Parathyroid adenoma (tissue), 2 donors: ENCODE measurements at regions not wholly inside any gene's neighbourhood (a gene's known extent, or its start where the extent isn't known, plus 50 kb on each side); places are given as distances from the start of the nearest gene placed in this dataset.

ENCODE experiments used
- H2AFZ ChIP-seq: fragments of 300-600 bp; sonication (generic); one replicate; pipeline ENCODE4 v1.7.0; 2017; ENCODE audit warnings: antibody characterized with exemption, mild to moderate bottlenecking
- H3K27ac ChIP-seq: fragments of 300-600 bp; sonication (generic); one replicate; pipeline ENCODE4 v1.7.0; 2017
- H3K27me3 ChIP-seq: fragments of 300-600 bp; sonication (generic); one replicate; pipeline ENCODE4 v1.7.0; 2017; ENCODE audit warnings: low read length; ENCODE audit not compliant: control insufficient read depth, insufficient read depth
- H3K36me3 ChIP-seq: fragments of 300-600 bp; sonication (generic); one replicate; pipeline ENCODE4 v1.7.0; 2017; ENCODE audit warnings: low read length; ENCODE audit not compliant: control insufficient read depth, insufficient read depth
- H3K4me1 ChIP-seq: fragments of 300-600 bp; sonication (generic); one replicate; pipeline ENCODE4 v1.7.0; 2017; ENCODE audit warnings: control low read depth
- H3K4me2 ChIP-seq: fragments of 300-600 bp; sonication (generic); one replicate; pipeline ENCODE4 v1.7.0; 2017; ENCODE audit warnings: low read length
- H3K4me3 ChIP-seq: fragments of 300-600 bp; sonication (generic); one replicate; pipeline ENCODE4 v1.7.0; 2017; ENCODE audit warnings: low read depth, low read length
- H3K79me2 ChIP-seq: fragments of 300-600 bp; sonication (generic); one replicate; pipeline ENCODE4 v1.7.0; 2017; ENCODE audit warnings: control low read depth
- H3K9ac ChIP-seq: fragments of 300-600 bp; sonication (generic); one replicate; pipeline ENCODE4 v1.7.0; 2017; ENCODE audit warnings: mild to moderate bottlenecking
- H3K9me3 ChIP-seq: fragments of 300-600 bp; sonication (generic); one replicate; pipeline ENCODE4 v1.7.0; 2017; ENCODE audit warnings: low read length; ENCODE audit not compliant: control insufficient read depth
- TF ChIP-seq, protein P1 (sequence below): fragments of 300-600 bp; sonication (generic); IDR thresholded peaks from one replicate; pipeline ENCODE4 v1.7.0; 2017; ENCODE audit warnings: antibody characterized with exemption, mild to moderate bottlenecking
- donor health status: primary hyperparathyroidism.

- no peaks in the 10 kb centered on the region for H3K9me3 ChIP-seq
- no peaks in the 10 kb centered on the region for H3K4me1 ChIP-seq
- no peak overlapping the region for H3K9ac ChIP-seq
- no peak overlapping the region for H3K27ac ChIP-seq
- no peaks in the 10 kb centered on the region for H3K36me3 ChIP-seq
- no peak overlapping the region for H3K4me2 ChIP-seq
- no peak overlapping the region for H3K4me3 ChIP-seq
- no peaks in the 10 kb centered on the region for H3K27me3 ChIP-seq
- no peak overlapping the region for H2AFZ ChIP-seq
- H3K79me2 ChIP-seq = peaks cover 2% of the 10 kb centered on the region
- TF ChIP-seq, protein P1, sequence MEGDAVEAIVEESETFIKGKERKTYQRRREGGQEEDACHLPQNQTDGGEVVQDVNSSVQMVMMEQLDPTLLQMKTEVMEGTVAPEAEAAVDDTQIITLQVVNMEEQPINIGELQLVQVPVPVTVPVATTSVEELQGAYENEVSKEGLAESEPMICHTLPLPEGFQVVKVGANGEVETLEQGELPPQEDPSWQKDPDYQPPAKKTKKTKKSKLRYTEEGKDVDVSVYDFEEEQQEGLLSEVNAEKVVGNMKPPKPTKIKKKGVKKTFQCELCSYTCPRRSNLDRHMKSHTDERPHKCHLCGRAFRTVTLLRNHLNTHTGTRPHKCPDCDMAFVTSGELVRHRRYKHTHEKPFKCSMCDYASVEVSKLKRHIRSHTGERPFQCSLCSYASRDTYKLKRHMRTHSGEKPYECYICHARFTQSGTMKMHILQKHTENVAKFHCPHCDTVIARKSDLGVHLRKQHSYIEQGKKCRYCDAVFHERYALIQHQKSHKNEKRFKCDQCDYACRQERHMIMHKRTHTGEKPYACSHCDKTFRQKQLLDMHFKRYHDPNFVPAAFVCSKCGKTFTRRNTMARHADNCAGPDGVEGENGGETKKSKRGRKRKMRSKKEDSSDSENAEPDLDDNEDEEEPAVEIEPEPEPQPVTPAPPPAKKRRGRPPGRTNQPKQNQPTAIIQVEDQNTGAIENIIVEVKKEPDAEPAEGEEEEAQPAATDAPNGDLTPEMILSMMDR = no peak
Measured at GRCh38 chr11:129281471-129282415, 89.6 kb upstream of the ARHGAP32 start.

DNA sequence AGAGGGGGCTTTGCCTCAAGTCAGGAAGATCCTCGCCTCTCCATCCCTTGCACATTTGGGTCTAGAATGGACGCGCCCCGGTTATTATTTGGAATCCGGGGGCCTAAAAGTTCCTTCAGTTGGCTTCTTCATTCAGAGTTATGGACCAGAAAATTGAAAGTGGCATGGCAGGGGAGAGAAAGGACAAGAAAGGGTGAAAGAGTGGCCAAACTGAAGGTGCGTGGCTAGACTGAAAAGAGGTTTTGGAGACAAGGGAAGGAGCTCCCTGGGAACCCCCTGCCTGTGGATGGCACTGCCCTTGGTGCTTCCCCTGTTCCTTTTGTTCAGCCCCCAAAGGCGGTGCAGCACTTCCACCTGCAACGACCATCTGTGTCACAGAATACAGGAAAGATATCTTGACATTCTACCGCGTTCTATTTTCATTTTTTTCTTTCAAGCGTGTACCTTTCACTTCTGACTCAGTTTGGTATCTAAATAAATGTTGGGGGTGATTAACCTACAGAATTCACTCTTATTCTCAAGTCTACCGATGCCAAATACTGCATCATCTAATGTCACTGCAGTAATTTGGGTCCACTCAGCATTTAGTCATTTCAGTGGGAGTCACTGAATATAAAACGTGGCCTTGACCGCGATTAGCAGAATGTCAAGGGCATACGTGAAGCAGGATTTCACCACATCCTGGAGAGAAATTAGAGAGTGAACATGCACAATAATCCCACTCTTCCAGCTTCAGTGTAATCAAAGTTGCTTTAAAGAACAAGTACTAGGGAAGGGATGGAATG, 88.1 kb upstream of the ARHGAP32 start:
- Histone ChIP-seq H3K27me3 (no peaks in the 10 kb centered on the region), H3K9me3 (no peaks in the 10 kb centered on the region), H3K4me3 (peak overlapping the region; percentile 52), H3K27ac (no peak overlapping the region), H3K79me2 (peaks cover 3% of the 10 kb centered on the region), H3K4me2 (peak overlapping the region; percentile 68), H2AFZ (peak overlapping the region; percentile 82), H3K36me3 (no peaks in the 10 kb centered on the region), H3K4me1 (no peaks in the 10 kb centered on the region), H3K9ac (no peak overlapping the region)
- TF ChIP-seq, protein P1 = no peak

- Histone ChIP-seq H3K9me3 (no peaks in the 10 kb centered on the region), H3K4me3 (peak overlapping the region; percentile 52), H3K79me2 (peaks cover 3% of the 10 kb centered on the region), H2AFZ (peak overlapping the region; percentile 82), H3K9ac (no peak overlapping the region), H3K4me1 (no peaks in the 10 kb centered on the region), H3K36me3 (no peaks in the 10 kb centered on the region), H3K27me3 (no peaks in the 10 kb centered on the region), H3K27ac (no peak overlapping the region), H3K4me2 (peak overlapping the region; percentile 68)
- TF ChIP-seq, protein P1 = no peak
Measured at GRCh38 chr11:129279326-129280026, 87.4 kb upstream of the ARHGAP32 start.

- no peaks in the 10 kb centered on the region for H3K9me3 ChIP-seq
- H3K4me2 ChIP-seq = peak overlapping the region; percentile 55
- peak overlapping the region; percentile 48 for H2AFZ ChIP-seq
- peak overlapping the region; percentile 42 for H3K4me3 ChIP-seq
- H3K79me2 ChIP-seq = peaks cover 3% of the 10 kb centered on the region
- no peaks in the 10 kb centered on the region for H3K4me1 ChIP-seq
- TF ChIP-seq, protein P1 = no peak
- H3K9ac ChIP-seq = no peak overlapping the region
- no peaks in the 10 kb centered on the region for H3K27me3 ChIP-seq
- H3K27ac ChIP-seq = no peak overlapping the region
- no peaks in the 10 kb centered on the region for H3K36me3 ChIP-seq
Measured at GRCh38 chr11:129278586-129279319, 86.6 kb upstream of the ARHGAP32 start.
